HepG2 (cell line): ENCODE measurements at regions not wholly inside any gene's neighbourhood (a gene's known extent, or its start where the extent isn't known, plus 50 kb on each side); places are given as distances from the start of the nearest gene placed in this dataset.

Source experiments
- ATAC-seq: fragments of 200-7000 bp; cut with Tn5 transposase; 3 replicates; pipeline ENCODE4 v1.9.1; 2020; ENCODE audit warnings: mild to moderate bottlenecking, moderate library complexity
- BruUV-seq: library from RNA; stranded (reverse); fragments of 400-500 nt; replicated peaks from 2 replicates; lab custom pipeline; 2021; lab: Mats Ljungman, UMichigan
- CTCF ChIA-PET: fragments of 300-600 bp; formaldehyde crosslinking; extraction: SDS; loops from one replicate; lab custom pipeline; 2021; ENCODE audit warnings: low total read pairs, inconsistent platforms, low intra/inter-chr PET ratio; lab: Yijun Ruan, JAX
- POLR2A ChIA-PET: fragments of 350-600 bp; sonication (Branson Sonifier 250); formaldehyde crosslinking; loops from one replicate; lab custom pipeline; 2020; ENCODE audit warnings: antibody characterized with exemption, inconsistent platforms; lab: Yijun Ruan, JAX
- DNase-seq: peaks from one replicate; pipeline ENCODE4 v3.0.0-alpha.2; 2015; ENCODE audit warnings: low spot score
- FAIRE-seq: peaks from 3 replicates; lab custom pipeline; 2011; peaks lifted over from hg19 to GRCh38; lab: Jason Lieb, UNC
- H2AFZ ChIP-seq: one replicate; pipeline ENCODE4 v1.6.1; 2011; ENCODE audit warnings: low read length, inconsistent platforms
- H3K27ac ChIP-seq: fragments of 300-600 bp; 3 replicates; pipeline ENCODE4 v1.8.0; 2011; ENCODE audit warnings: mixed run types, mild to moderate bottlenecking, mixed read lengths, low read length, inconsistent platforms; ENCODE audit not compliant: insufficient read depth; ENCODE audit errors: extremely low read length
- H3K27me3 ChIP-seq, 2 experiments: fragments of 200-600 bp in 1 of 2; 2 replicates in 1 of 2; 3 replicates in 1 of 2; pipeline versions ENCODE4 v1.6.0 to v1.8.0; 2011; ENCODE audit warnings: low read length in 2 of 2, mild to moderate bottlenecking in 2 of 2, moderate library complexity in 2 of 2, inconsistent platforms in 1 of 2; ENCODE audit not compliant: insufficient read depth in 2 of 2, control insufficient read depth in 1 of 2
- H3K36me3 ChIP-seq, 2 experiments: fragments of 200-600 bp in 1 of 2; replicated peaks in 1 of 2; 2 replicates in 1 of 2; 3 replicates in 1 of 2; pipeline versions ENCODE4 v1.5.1 to v1.8.0; 2011; ENCODE audit warnings: low read length in 2 of 2, inconsistent platforms in 1 of 2; ENCODE audit not compliant: insufficient read depth in 2 of 2, control insufficient read depth in 1 of 2
- H3K4me1 ChIP-seq: 2 replicates; pipeline ENCODE4 v1.5.1; 2012; ENCODE audit warnings: low read length, inconsistent platforms; ENCODE audit not compliant: insufficient read depth
- H3K4me2 ChIP-seq: 2 replicates; pipeline ENCODE4 v1.6.0; 2011; ENCODE audit warnings: low read depth, low read length, inconsistent platforms
- H3K4me3 ChIP-seq, 3 experiments: fragments of 200-600 bp in 1 of 3; sonication (generic), shearing (Covaris generic) in 1 of 3; replicated peaks in 1 of 3; 2 replicates each; pipeline ENCODE4 v1.5.1; 2011 to 2016; ENCODE audit warnings: low read length in 3 of 3, inconsistent platforms in 2 of 3, low read depth in 2 of 3, mild to moderate bottlenecking in 2 of 3, control low read depth in 1 of 3, mixed read lengths in 1 of 3; ENCODE audit not compliant: insufficient read depth in 1 of 3
- H3K79me2 ChIP-seq: one replicate; pipeline ENCODE4 v1.6.1; 2011; ENCODE audit warnings: low read length, inconsistent platforms; ENCODE audit not compliant: insufficient read depth
- H3K9ac ChIP-seq: 2 replicates; pipeline ENCODE4 v1.6.0; 2011; ENCODE audit warnings: mild to moderate bottlenecking, low read depth, low read length, inconsistent platforms; ENCODE audit not compliant: insufficient read depth
- H3K9me3 ChIP-seq: 2 replicates; pipeline ENCODE4 v1.5.1; 2012; ENCODE audit warnings: mild to moderate bottlenecking, low read length
- H4K20me1 ChIP-seq: 2 replicates; pipeline ENCODE4 v1.6.0; 2011; ENCODE audit warnings: inconsistent platforms, mild to moderate bottlenecking, low read length, moderate library complexity; ENCODE audit not compliant: insufficient read depth
- EHMT2 ChIP-seq: fragments of 200-600 bp; sonication (generic); IDR thresholded peaks from 2 replicates; pipeline ENCODE4 v1.7.0; 2017; ENCODE audit warnings: antibody characterized with exemption, low read depth, low read length, borderline replicate concordance
- IKZF1 ChIP-seq: fragments of 450-650 bp; IDR thresholded peaks from 2 replicates; pipeline ENCODE4 v1.7.1; 2016
- JARID2 ChIP-seq: sonication (generic); formaldehyde crosslinking; IDR thresholded peaks from 2 replicates; pipeline ENCODE4 v1.8.1; 2023; ENCODE audit warnings: missing genetic modification reagents, inconsistent platforms; ENCODE audit not compliant: insufficient replicate concordance
- NFRKB ChIP-seq: fragments of 450-650 bp; IDR thresholded peaks from 2 replicates; pipeline ENCODE4 v1.6.1; 2017
- NONO ChIP-seq, 2 experiments: fragments of 450-650 bp in 1 of 2; sonication (generic) in 1 of 2; formaldehyde crosslinking in 1 of 2; IDR thresholded peaks in 1 of 2; conservative IDR thresholded peaks in 1 of 2; 2 replicates each; pipeline versions ENCODE4 v1.6.1 to v1.8.0; 2017 to 2022; ENCODE audit warnings: mild to moderate bottlenecking in 1 of 2, missing genetic modification reagents in 1 of 2, moderate library complexity in 1 of 2
- NR2F1 ChIP-seq, 2 experiments: fragments of 450-650 bp in 1 of 2; formaldehyde crosslinking in 1 of 2; IDR thresholded peaks; 2 replicates each; pipeline versions ENCODE4 v1.5.0 to v1.6.1; 2016 to 2020; ENCODE audit warnings: mild to moderate bottlenecking in 1 of 2, missing compliant biosample characterization in 1 of 2, missing genetic modification reagents in 1 of 2, moderate library complexity in 1 of 2
- RFX5 ChIP-seq: IDR thresholded peaks from 2 replicates; pipeline ENCODE4 v1.6.1; 2011; ENCODE audit warnings: low read depth, low read length, improper control_type of control experiment
- SALL2 ChIP-seq: sonication (generic); formaldehyde crosslinking; IDR thresholded peaks from 2 replicates; pipeline ENCODE4 v1.8.1; 2023; ENCODE audit warnings: mild to moderate bottlenecking, missing genetic modification reagents, inconsistent platforms
- SIN3A ChIP-seq: IDR thresholded peaks from 2 replicates; pipeline ENCODE4 v1.6.1; 2011; ENCODE audit warnings: low read depth, mild to moderate bottlenecking, control low read depth, low read length, borderline replicate concordance
- ZNF282 ChIP-seq: fragments of 450-650 bp; IDR thresholded peaks from 2 replicates; pipeline ENCODE4 v1.6.1; 2018; ENCODE audit not compliant: partially characterized antibody
- ZNF670 ChIP-seq: sonication (generic); formaldehyde crosslinking; IDR thresholded peaks from 2 replicates; pipeline ENCODE4 v1.8.0; 2022; ENCODE audit warnings: mild to moderate bottlenecking, missing genetic modification reagents, borderline replicate concordance
- ZNF749 ChIP-seq: sonication (generic); formaldehyde crosslinking; IDR thresholded peaks from 2 replicates; pipeline ENCODE4 v1.8.0; 2022; ENCODE audit warnings: mild to moderate bottlenecking, missing genetic modification reagents, moderate library complexity, borderline replicate concordance
- whole genome bisulfite sequencing: methylation state at CpG from one replicate; pipeline ENCODE4 v1.1.6; 2017; ENCODE audit warnings: low lambda C conversion rate; 5-methylcytosine and 5-hydroxymethylcytosine counted together
- in situ Hi-C: cut with HindIII; loops from 2 replicates; pipeline ENCODE4 v1.10.0; 2017; ENCODE audit warnings: low pct_unique_long_range_greater_than_20kb; ENCODE audit not compliant: extremely low pct_ligation_motif_present
- intact Hi-C: fragments of 100-400 bp; cut with micrococcal nuclease; formaldehyde crosslinking; loops from one replicate; pipeline ENCODE4 v1.10.0; 2022; ENCODE audit not compliant: unreplicated experiment
- TF ChIP-seq, protein P1 (sequence below): sonication (generic); formaldehyde crosslinking; IDR thresholded peaks from 2 replicates; pipeline ENCODE4 v1.8.0; 2022; ENCODE audit warnings: missing genetic modification reagents, mild to moderate bottlenecking, inconsistent platforms, borderline replicate concordance
- TF ChIP-seq, protein P2 (sequence below), 2 experiments: fragments of 450-650 bp in 1 of 2; sonication (generic) in 1 of 2; formaldehyde crosslinking; IDR thresholded peaks; 2 replicates each; pipeline versions ENCODE4 v1.5.0 to v1.8.0; 2020 to 2022; ENCODE audit warnings: mild to moderate bottlenecking in 1 of 2, missing genetic modification reagents in 1 of 2
- TF ChIP-seq, protein P3 (sequence below): IDR thresholded peaks from 2 replicates; pipeline ENCODE4 v1.6.1; 2016; ENCODE audit warnings: low read depth, borderline replicate concordance
- TF ChIP-seq, protein P4 (sequence below): fragments of 450-650 bp; IDR thresholded peaks from 2 replicates; pipeline ENCODE4 v1.6.1; 2017; ENCODE audit warnings: mild to moderate bottlenecking

DNA sequence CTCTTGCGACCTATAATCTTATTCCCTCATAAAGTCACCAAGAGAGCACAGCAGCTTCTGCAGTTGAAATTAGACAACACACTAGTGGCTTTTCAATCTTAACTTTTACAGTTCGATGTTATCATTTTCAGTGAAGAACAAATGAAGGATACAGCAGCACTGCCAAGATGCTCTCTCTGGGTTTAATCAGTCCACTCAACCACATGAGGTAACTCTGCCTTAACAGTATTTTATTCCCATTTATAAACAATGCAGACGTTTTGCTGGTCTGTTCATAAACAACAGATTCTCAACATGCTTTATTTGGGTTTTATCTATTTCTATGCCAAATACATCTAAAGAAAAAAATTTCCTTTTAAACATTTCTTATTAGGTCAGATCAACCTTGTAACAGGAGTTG is 646.0 kb upstream of the FAM241A start:
- no TSS peak for BruUV-seq
- H3K36me3 ChIP-seq = no peaks in the 10 kb centered on the region
- no peak overlapping the region for H3K4me2 ChIP-seq
- H3K79me2 ChIP-seq = no peaks in the 10 kb centered on the region
- in situ Hi-C loops (no loop called here), intact Hi-C loops (no loop called here)
- no peak overlapping the region for H3K9ac ChIP-seq
- no peak overlapping the region for H3K4me3 ChIP-seq
- POLR2A ChIA-PET = no interaction called here
- H3K4me1 ChIP-seq = no peaks in the 10 kb centered on the region
- H3K9me3 ChIP-seq = no peaks in the 10 kb centered on the region
- TF ChIP-seq ZNF282 (no peak), NR2F1 (CRISPR knock-in tag; IDR thresholded peaks at IDR 0.05) (no peak), ZNF749 (CRISPR knock-in tag) (no peak), SIN3A (no peak), RFX5 (no peak), IKZF1 (no peak), NFRKB (no peak), ZNF670 (CRISPR knock-in tag) (no peak), SALL2 (CRISPR knock-in tag) (no peak), EHMT2 (no peak), NONO (IDR thresholded peaks at IDR 0.05) (no peak), NONO (CRISPR knock-in tag; conservative IDR thresholded peaks at IDR 0.05) (no peak), JARID2 (CRISPR knock-in tag) (no peak)
- TF ChIP-seq, protein P1, sequence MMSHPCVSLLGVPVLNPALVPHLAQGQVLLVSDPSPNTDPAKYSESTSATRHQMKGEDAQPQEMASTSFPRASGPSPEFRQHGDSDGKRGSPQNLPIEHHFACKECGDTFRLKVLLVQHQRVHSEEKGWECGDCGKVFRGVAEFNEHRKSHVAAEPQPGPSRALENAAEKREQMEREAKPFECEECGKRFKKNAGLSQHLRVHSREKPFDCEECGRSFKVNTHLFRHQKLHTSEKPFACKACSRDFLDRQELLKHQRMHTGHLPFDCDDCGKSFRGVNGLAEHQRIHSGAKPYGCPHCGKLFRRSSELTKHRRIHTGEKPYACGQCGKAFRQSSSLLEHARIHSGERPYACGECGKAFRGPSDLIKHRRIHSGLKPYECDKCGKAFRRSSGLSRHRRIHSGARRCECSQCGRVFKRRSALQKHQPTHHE (CRISPR knock-in tag) = no peak
- TF ChIP-seq, protein P2, sequence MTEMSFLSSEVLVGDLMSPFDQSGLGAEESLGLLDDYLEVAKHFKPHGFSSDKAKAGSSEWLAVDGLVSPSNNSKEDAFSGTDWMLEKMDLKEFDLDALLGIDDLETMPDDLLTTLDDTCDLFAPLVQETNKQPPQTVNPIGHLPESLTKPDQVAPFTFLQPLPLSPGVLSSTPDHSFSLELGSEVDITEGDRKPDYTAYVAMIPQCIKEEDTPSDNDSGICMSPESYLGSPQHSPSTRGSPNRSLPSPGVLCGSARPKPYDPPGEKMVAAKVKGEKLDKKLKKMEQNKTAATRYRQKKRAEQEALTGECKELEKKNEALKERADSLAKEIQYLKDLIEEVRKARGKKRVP (CRISPR knock-in tag; IDR thresholded peaks at IDR 0.05) = no peak
- TF ChIP-seq, protein P3, sequence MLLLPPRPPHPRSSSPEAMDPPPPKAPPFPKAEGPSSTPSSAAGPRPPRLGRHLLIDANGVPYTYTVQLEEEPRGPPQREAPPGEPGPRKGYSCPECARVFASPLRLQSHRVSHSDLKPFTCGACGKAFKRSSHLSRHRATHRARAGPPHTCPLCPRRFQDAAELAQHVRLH (CRISPR knock-in tag) = no peak
- TF ChIP-seq, protein P4, sequence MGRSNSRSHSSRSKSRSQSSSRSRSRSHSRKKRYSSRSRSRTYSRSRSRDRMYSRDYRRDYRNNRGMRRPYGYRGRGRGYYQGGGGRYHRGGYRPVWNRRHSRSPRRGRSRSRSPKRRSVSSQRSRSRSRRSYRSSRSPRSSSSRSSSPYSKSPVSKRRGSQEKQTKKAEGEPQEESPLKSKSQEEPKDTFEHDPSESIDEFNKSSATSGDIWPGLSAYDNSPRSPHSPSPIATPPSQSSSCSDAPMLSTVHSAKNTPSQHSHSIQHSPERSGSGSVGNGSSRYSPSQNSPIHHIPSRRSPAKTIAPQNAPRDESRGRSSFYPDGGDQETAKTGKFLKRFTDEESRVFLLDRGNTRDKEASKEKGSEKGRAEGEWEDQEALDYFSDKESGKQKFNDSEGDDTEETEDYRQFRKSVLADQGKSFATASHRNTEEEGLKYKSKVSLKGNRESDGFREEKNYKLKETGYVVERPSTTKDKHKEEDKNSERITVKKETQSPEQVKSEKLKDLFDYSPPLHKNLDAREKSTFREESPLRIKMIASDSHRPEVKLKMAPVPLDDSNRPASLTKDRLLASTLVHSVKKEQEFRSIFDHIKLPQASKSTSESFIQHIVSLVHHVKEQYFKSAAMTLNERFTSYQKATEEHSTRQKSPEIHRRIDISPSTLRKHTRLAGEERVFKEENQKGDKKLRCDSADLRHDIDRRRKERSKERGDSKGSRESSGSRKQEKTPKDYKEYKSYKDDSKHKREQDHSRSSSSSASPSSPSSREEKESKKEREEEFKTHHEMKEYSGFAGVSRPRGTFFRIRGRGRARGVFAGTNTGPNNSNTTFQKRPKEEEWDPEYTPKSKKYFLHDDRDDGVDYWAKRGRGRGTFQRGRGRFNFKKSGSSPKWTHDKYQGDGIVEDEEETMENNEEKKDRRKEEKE = no peak
- no peak overlapping the region for H2AFZ ChIP-seq
- DNase-seq (no peak), ATAC-seq (no peak), FAIRE-seq (no peak)
- WGBS = 0% methylated on average over 3 of the region's 3 CpGs
- CTCF ChIA-PET = no interaction called here
- no peaks in the 10 kb centered on the region for H4K20me1 ChIP-seq
- H3K27me3 ChIP-seq = no peaks in the 10 kb centered on the region
- no peak overlapping the region for H3K27ac ChIP-seq
